NCI-H1694 (cell line): ENCODE measurements at regions not wholly inside any gene's neighbourhood (a gene's known extent, or its start where the extent isn't known, plus 50 kb on each side); places are given as distances from the start of the nearest gene placed in this dataset.

Source experiments
- DNase-seq: peaks from one replicate; lab custom pipeline; 2025; lab: John Stamatoyannopoulos, UW

- DNase-seq: no peak
Measured at GRCh38 chr20:50273601-50274491, 83.2 kb downstream of the CEBPB start.

GRCh38 chr20:50274570-50275430, 84.2 kb downstream of the CEBPB start:
- DNase-seq: no peak

- no peak for DNase-seq
Measured at GRCh38 chr20:50276119-50277063, 85.8 kb downstream of the CEBPB start.

GRCh38 chr20:50277064-50277415, 86.4 kb downstream of the CEBPB start:
- no peak for DNase-seq

- no peak for DNase-seq
Measured at GRCh38 chr20:50277460-50278376, 87.1 kb downstream of the CEBPB start.

- DNase-seq: no peak
Measured at GRCh38 chr20:50278377-50278683, 87.7 kb downstream of the CEBPB start.

- no peak for DNase-seq
Measured at GRCh38 chr20:50278684-50279531, 88.3 kb downstream of the CEBPB start.

GRCh38 chr20:50279988-50280850, 89.6 kb downstream of the CEBPB start:
- DNase-seq: no peak

- DNase-seq: no peak
Measured at GRCh38 chr20:50280851-50281655, 90.4 kb downstream of the CEBPB start.

- no peak for DNase-seq
Measured at GRCh38 chr20:50281831-50282591, 91.4 kb downstream of the CEBPB start.

- no peak for DNase-seq
Measured at GRCh38 chr20:50282592-50283241, 92.1 kb downstream of the CEBPB start.

- no peak for DNase-seq
Measured at GRCh38 chr20:50283370-50283769, 92.7 kb downstream of the CEBPB start.

GRCh38 chr20:50283922-50284810, 93.5 kb downstream of the CEBPB start:
- DNase-seq: no peak

GRCh38 chr20:50284811-50285375, 94.3 kb downstream of the CEBPB start:
- no peak for DNase-seq

- DNase-seq: no peak
Measured at GRCh38 chr20:50285376-50286173, 94.9 kb downstream of the CEBPB start.
